ENCODE measurements at regions not wholly inside any gene's neighbourhood (a gene's known extent, or its start where the extent isn't known, plus 50 kb on each side); places are given as distances from the start of the nearest gene placed in this dataset.

- no peak for DNase-seq (ENCODE audit: low spot score)
- peaks cover 3% of the 10 kb centered on the region for H3K36me3 Mint-ChIP-seq (ENCODE audit: low read depth)
- H3K27ac Mint-ChIP-seq (ENCODE audit: unreplicated experiment) = no peak overlapping the region
- peaks cover 77% of the 10 kb centered on the region for H3K27me3 Mint-ChIP-seq (ENCODE audit: low read depth)
- H3K4me3 Mint-ChIP-seq (ENCODE audit: unreplicated experiment) = no peak overlapping the region
- no peaks in the 10 kb centered on the region for H3K9me3 Mint-ChIP-seq (ENCODE audit: low read depth)
- TF ChIP-seq, protein P1, sequence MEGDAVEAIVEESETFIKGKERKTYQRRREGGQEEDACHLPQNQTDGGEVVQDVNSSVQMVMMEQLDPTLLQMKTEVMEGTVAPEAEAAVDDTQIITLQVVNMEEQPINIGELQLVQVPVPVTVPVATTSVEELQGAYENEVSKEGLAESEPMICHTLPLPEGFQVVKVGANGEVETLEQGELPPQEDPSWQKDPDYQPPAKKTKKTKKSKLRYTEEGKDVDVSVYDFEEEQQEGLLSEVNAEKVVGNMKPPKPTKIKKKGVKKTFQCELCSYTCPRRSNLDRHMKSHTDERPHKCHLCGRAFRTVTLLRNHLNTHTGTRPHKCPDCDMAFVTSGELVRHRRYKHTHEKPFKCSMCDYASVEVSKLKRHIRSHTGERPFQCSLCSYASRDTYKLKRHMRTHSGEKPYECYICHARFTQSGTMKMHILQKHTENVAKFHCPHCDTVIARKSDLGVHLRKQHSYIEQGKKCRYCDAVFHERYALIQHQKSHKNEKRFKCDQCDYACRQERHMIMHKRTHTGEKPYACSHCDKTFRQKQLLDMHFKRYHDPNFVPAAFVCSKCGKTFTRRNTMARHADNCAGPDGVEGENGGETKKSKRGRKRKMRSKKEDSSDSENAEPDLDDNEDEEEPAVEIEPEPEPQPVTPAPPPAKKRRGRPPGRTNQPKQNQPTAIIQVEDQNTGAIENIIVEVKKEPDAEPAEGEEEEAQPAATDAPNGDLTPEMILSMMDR (IDR thresholded peaks at IDR 0.05) = no peak
- H3K4me1 Mint-ChIP-seq (ENCODE audit: low read depth) = peaks cover 17% of the 10 kb centered on the region
Observed at GRCh38 chr1:214188835-214189234, 92.1 kb upstream of the SMYD2 start.

- H3K27me3 Mint-ChIP-seq (ENCODE audit: low read depth) = peaks cover 60% of the 10 kb centered on the region
- TF ChIP-seq, protein P1 (IDR thresholded peaks at IDR 0.05) = no peak
- H3K4me3 Mint-ChIP-seq (ENCODE audit: unreplicated experiment) = no peak overlapping the region
- peak overlapping the region; percentile 1 for H3K27ac Mint-ChIP-seq (ENCODE audit: unreplicated experiment)
- H3K4me1 Mint-ChIP-seq (ENCODE audit: low read depth) = peaks cover 9% of the 10 kb centered on the region
- peaks cover 3% of the 10 kb centered on the region for H3K36me3 Mint-ChIP-seq (ENCODE audit: low read depth)
- no peak for DNase-seq (ENCODE audit: low spot score)
- H3K9me3 Mint-ChIP-seq (ENCODE audit: low read depth) = no peaks in the 10 kb centered on the region
Observed at GRCh38 chr1:214192825-214193643, 87.9 kb upstream of the SMYD2 start.

- no peak overlapping the region for H3K4me3 Mint-ChIP-seq (ENCODE audit: unreplicated experiment)
- H3K36me3 Mint-ChIP-seq (ENCODE audit: low read depth) = no peaks in the 10 kb centered on the region
- peaks cover 9% of the 10 kb centered on the region for H3K4me1 Mint-ChIP-seq (ENCODE audit: low read depth)
- H3K9me3 Mint-ChIP-seq (ENCODE audit: low read depth) = no peaks in the 10 kb centered on the region
- H3K27me3 Mint-ChIP-seq (ENCODE audit: low read depth) = peaks cover 57% of the 10 kb centered on the region
- TF ChIP-seq, protein P1 (IDR thresholded peaks at IDR 0.05) = no peak
- H3K27ac Mint-ChIP-seq (ENCODE audit: unreplicated experiment) = no peak overlapping the region
- DNase-seq (ENCODE audit: low spot score) = no peak
Observed at GRCh38 chr1:214193691-214194090, 87.3 kb upstream of the SMYD2 start.

DNA sequence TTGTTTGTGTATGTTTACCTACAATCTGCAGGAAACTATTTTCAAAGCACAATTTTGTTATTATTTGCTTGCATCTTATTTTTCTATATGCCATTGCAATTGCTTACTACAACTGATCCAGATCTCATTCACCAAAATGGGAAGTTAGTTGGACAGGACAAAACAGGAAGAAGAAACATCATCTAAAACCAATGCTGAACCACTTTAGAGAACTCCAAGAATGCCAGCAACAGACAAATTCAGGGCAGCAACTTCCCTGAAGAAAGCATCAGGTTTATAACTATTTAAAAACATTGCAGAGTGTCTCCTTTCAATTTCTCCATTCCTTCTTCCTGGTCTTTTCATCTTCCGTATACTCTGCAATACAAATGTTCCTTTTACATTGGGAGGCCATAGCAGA, 82.4 kb upstream of the SMYD2 start:
- Mint-ChIP-seq H3K4me3 (ENCODE audit: unreplicated experiment) (no peak overlapping the region), H3K4me1 (ENCODE audit: low read depth) (no peaks in the 10 kb centered on the region)

GRCh38 chr1:214199585-214199984, 81.4 kb upstream of the SMYD2 start:
- no peaks in the 10 kb centered on the region for H3K36me3 Mint-ChIP-seq (ENCODE audit: low read depth)
- no peaks in the 10 kb centered on the region for H3K4me1 Mint-ChIP-seq (ENCODE audit: low read depth)
- no peak overlapping the region for H3K27ac Mint-ChIP-seq (ENCODE audit: unreplicated experiment)
- DNase-seq (ENCODE audit: low spot score) = no peak
- H3K9me3 Mint-ChIP-seq (ENCODE audit: low read depth) = no peaks in the 10 kb centered on the region
- no peak overlapping the region for H3K4me3 Mint-ChIP-seq (ENCODE audit: unreplicated experiment)
- TF ChIP-seq, protein P1 (IDR thresholded peaks at IDR 0.05) = no peak
- H3K27me3 Mint-ChIP-seq (ENCODE audit: low read depth) = peaks cover 40% of the 10 kb centered on the region

More for the DNA sequence above, 82.4 kb upstream of the SMYD2 start:
- no peak overlapping the region for H3K27ac Mint-ChIP-seq (ENCODE audit: unreplicated experiment)
- no peak for DNase-seq (ENCODE audit: low spot score)
- peaks cover 46% of the 10 kb centered on the region for H3K27me3 Mint-ChIP-seq (ENCODE audit: low read depth)
- TF ChIP-seq, protein P1 (IDR thresholded peaks at IDR 0.05) = no peak
- H3K9me3 Mint-ChIP-seq (ENCODE audit: low read depth) = no peaks in the 10 kb centered on the region
- no peaks in the 10 kb centered on the region for H3K36me3 Mint-ChIP-seq (ENCODE audit: low read depth)

All from chondrocyte (in vitro differentiated cells).